ENCODE measurements at regions not wholly inside any gene's neighbourhood (a gene's known extent, or its start where the extent isn't known, plus 50 kb on each side); places are given as distances from the start of the nearest gene placed in this dataset.

- H3K4me3 ChIP-seq = no peak overlapping the region
- intact Hi-C loops (cut with DNase I) = no loop called here
- no peaks in the 10 kb centered on the region for H3K27me3 ChIP-seq
- H3K9me3 ChIP-seq = no peaks in the 10 kb centered on the region
- H3K27ac ChIP-seq = no peak overlapping the region
- ATAC-seq = no peak
- DNase-seq = no peak
- no peaks in the 10 kb centered on the region for H3K36me3 ChIP-seq
- no peak for TF ChIP-seq CTCF (IDR thresholded peaks at IDR 0.05)
- H3K4me1 ChIP-seq = peaks cover 0 to 10% of the 10 kb centered on the region in 2 donors
Measured at GRCh38 chr2:9696731-9697130, 65.9 kb upstream of the YWHAQ start.

GRCh38 chr2:9697909-9698308 is 67.1 kb upstream of the YWHAQ start:
- no peak for ATAC-seq

GRCh38 chr2:9699139-9700108 is 68.6 kb upstream of the YWHAQ start:
- no peak for TF ChIP-seq CTCF (IDR thresholded peaks at IDR 0.05)
- H3K4me1 ChIP-seq = peaks cover 4 to 8% of the 10 kb centered on the region in 2 donors
- DNase-seq (no peak), ATAC-seq (no peak)
- no peak overlapping the region for H3K27ac ChIP-seq
- no peaks in the 10 kb centered on the region for H3K9me3 ChIP-seq
- intact Hi-C loops (cut with DNase I) = no loop called here
- no peaks in the 10 kb centered on the region for H3K27me3 ChIP-seq
- H3K36me3 ChIP-seq = no peaks in the 10 kb centered on the region
- no peak overlapping the region for H3K4me3 ChIP-seq

More at GRCh38 chr2:9697909-9698308, 67.1 kb upstream of the YWHAQ start:
- intact Hi-C loops (cut with DNase I) = no loop called here
- Histone ChIP-seq H3K27me3 (no peaks in the 10 kb centered on the region), H3K9me3 (no peaks in the 10 kb centered on the region), H3K27ac (no peak overlapping the region), H3K4me1 (peaks cover 0 to 5% of the 10 kb centered on the region in 2 donors), H3K4me3 (no peak overlapping the region), H3K36me3 (no peaks in the 10 kb centered on the region)
- no peak for DNase-seq
- TF ChIP-seq CTCF (IDR thresholded peaks at IDR 0.05) = no peak

GRCh38 chr2:9700109-9700495 is 69.3 kb upstream of the YWHAQ start:
- H3K4me1 ChIP-seq = peaks cover 4 to 8% of the 10 kb centered on the region in 2 donors
- no peak for TF ChIP-seq CTCF (IDR thresholded peaks at IDR 0.05)
- intact Hi-C loops (cut with DNase I) = no loop called here

GRCh38 chr2:9702604-9703084 is 71.8 kb upstream of the YWHAQ start:
- Histone ChIP-seq H3K27ac (no peak overlapping the region), H3K27me3 (no peaks in the 10 kb centered on the region), H3K36me3 (no peaks in the 10 kb centered on the region), H3K9me3 (no peaks in the 10 kb centered on the region), H3K4me1 (peaks cover 4 to 8% of the 10 kb centered on the region in 2 donors), H3K4me3 (no peak overlapping the region)
- no peak for DNase-seq
- no peak for ATAC-seq
- no peak for TF ChIP-seq CTCF (IDR thresholded peaks at IDR 0.05)
- intact Hi-C loops (cut with DNase I) = no loop called here

More at GRCh38 chr2:9700109-9700495, 69.3 kb upstream of the YWHAQ start:
- no peak overlapping the region for H3K4me3 ChIP-seq
- no peak overlapping the region for H3K27ac ChIP-seq
- H3K9me3 ChIP-seq = no peaks in the 10 kb centered on the region
- no peak for DNase-seq
- ATAC-seq = no peak
- H3K27me3 ChIP-seq = no peaks in the 10 kb centered on the region
- H3K36me3 ChIP-seq = no peaks in the 10 kb centered on the region

All from left lung (tissue), 4 donors.